ENCODE measurements at regions not wholly inside any gene's neighbourhood (a gene's known extent, or its start where the extent isn't known, plus 50 kb on each side); places are given as distances from the start of the nearest gene placed in this dataset.
"Not testable (repeated sequence)": the region's sequence is repeated elsewhere in the genome, so short reads cannot be mapped to it uniquely, and the experiment has no call there.

GRCh38 chr9:18324928-18325745 is 148.8 kb upstream of the ADAMTSL1 start:
- H3K36me3 ChIP-seq (replicated peaks; ENCODE audit: insufficient read depth, low read length), result no peaks in the 10 kb centered on the region
- TF ChIP-seq EZH2phosphoT487 (IDR thresholded peaks at IDR 0.05; ENCODE audit: low read length), result no peak
- no peak for TF ChIP-seq EZH2 (optimal IDR thresholded peaks at IDR 0.05; ENCODE audit: low read depth, low read length)
- TF ChIP-seq CTCF (IDR thresholded peaks at IDR 0.05; ENCODE audit: low read length), result no peak

GRCh38 chr9:18325746-18326011 is 148.3 kb upstream of the ADAMTSL1 start:
- not testable (repeated sequence) for H3K9ac ChIP-seq (ENCODE audit: low read length); H4K20me1 ChIP-seq (ENCODE audit: insufficient read depth, low read length); H3K4me1 ChIP-seq (ENCODE audit: low read length); H2AFZ ChIP-seq (ENCODE audit: low read length); H3K9me3 ChIP-seq (replicated peaks; ENCODE audit: insufficient read depth, low read length); DNase-seq; H3K27me3 ChIP-seq (replicated peaks; ENCODE audit: insufficient read depth, low read length); H3K36me3 ChIP-seq (replicated peaks; ENCODE audit: insufficient read depth, low read length); H3K9me2 ChIP-seq (replicated peaks; ENCODE audit: insufficient read depth, low read length); H3K4me2 ChIP-seq (ENCODE audit: low read depth, low read length); H3F3A ChIP-seq (ENCODE audit: insufficient read depth, low read length); H3K4me3 ChIP-seq (ENCODE audit: low read length); H3K27ac ChIP-seq (ENCODE audit: low read length); H3K79me2 ChIP-seq (ENCODE audit: low read length)

More at GRCh38 chr9:18324928-18325745, 148.8 kb upstream of the ADAMTSL1 start:
- no peaks in the 10 kb centered on the region for H3F3A ChIP-seq (ENCODE audit: insufficient read depth, low read length)
- H3K27ac ChIP-seq (ENCODE audit: low read length), result no peak overlapping the region
- H2AFZ ChIP-seq (ENCODE audit: low read length), result no peak overlapping the region
- H3K4me1 ChIP-seq (ENCODE audit: low read length), result no peaks in the 10 kb centered on the region
- no peaks in the 10 kb centered on the region for H4K20me1 ChIP-seq (ENCODE audit: insufficient read depth, low read length)
- H3K9me3 ChIP-seq (replicated peaks; ENCODE audit: insufficient read depth, low read length), result no peaks in the 10 kb centered on the region
- H3K9me2 ChIP-seq (replicated peaks; ENCODE audit: insufficient read depth, low read length), result no peaks in the 10 kb centered on the region
- H3K4me2 ChIP-seq (ENCODE audit: low read depth, low read length), result no peak overlapping the region
- H3K27me3 ChIP-seq (replicated peaks; ENCODE audit: insufficient read depth, low read length), result no peaks in the 10 kb centered on the region
- no peak overlapping the region for H3K9ac ChIP-seq (ENCODE audit: low read length)
- H3K79me2 ChIP-seq (ENCODE audit: low read length), result no peaks in the 10 kb centered on the region
- no peak overlapping the region for H3K4me3 ChIP-seq (ENCODE audit: low read length)
- no peak for DNase-seq

GRCh38 chr9:18327121-18327520 is 146.8 kb upstream of the ADAMTSL1 start:
- no peaks in the 10 kb centered on the region for H3K36me3 ChIP-seq (replicated peaks; ENCODE audit: insufficient read depth, low read length)
- H3K79me2 ChIP-seq (ENCODE audit: low read length), result no peaks in the 10 kb centered on the region
- TF ChIP-seq EZH2phosphoT487 (IDR thresholded peaks at IDR 0.05; ENCODE audit: low read length) (no peak), CTCF (IDR thresholded peaks at IDR 0.05; ENCODE audit: low read length) (no peak), EZH2 (optimal IDR thresholded peaks at IDR 0.05; ENCODE audit: low read depth, low read length) (no peak)
- H3K4me2 ChIP-seq (ENCODE audit: low read depth, low read length), result no peak overlapping the region
- no peaks in the 10 kb centered on the region for H3F3A ChIP-seq (ENCODE audit: insufficient read depth, low read length)
- no peak overlapping the region for H3K27ac ChIP-seq (ENCODE audit: low read length)
- no peak for DNase-seq
- no peaks in the 10 kb centered on the region for H3K27me3 ChIP-seq (replicated peaks; ENCODE audit: insufficient read depth, low read length)
- no peak overlapping the region for H3K9ac ChIP-seq (ENCODE audit: low read length)
- H3K4me1 ChIP-seq (ENCODE audit: low read length), result no peaks in the 10 kb centered on the region
- H3K9me3 ChIP-seq (replicated peaks; ENCODE audit: insufficient read depth, low read length), result no peaks in the 10 kb centered on the region
- H4K20me1 ChIP-seq (ENCODE audit: insufficient read depth, low read length), result no peaks in the 10 kb centered on the region
- H2AFZ ChIP-seq (ENCODE audit: low read length), result no peak overlapping the region
- no peaks in the 10 kb centered on the region for H3K9me2 ChIP-seq (replicated peaks; ENCODE audit: insufficient read depth, low read length)
- no peak overlapping the region for H3K4me3 ChIP-seq (ENCODE audit: low read length)

Data from MM.1S (cell line).